IMR-90 (cell line): ENCODE measurements at regions not wholly inside any gene's neighbourhood (a gene's known extent, or its start where the extent isn't known, plus 50 kb on each side); places are given as distances from the start of the nearest gene placed in this dataset.

Experiments
- ATAC-seq: fragments of 200-7000 bp; cut with Tn5 transposase; 2 replicates; pipeline ENCODE4 v1.9.1; 2020; ENCODE audit warnings: low read depth, mild to moderate bottlenecking, moderate library complexity
- BruUV-seq: library from RNA; stranded (reverse); fragments of 400-500 nt; replicated peaks from 2 replicates; lab custom pipeline; 2021; lab: Mats Ljungman, UMichigan
- CTCF ChIA-PET: fragments of 300-600 bp; formaldehyde crosslinking; extraction: SDS; loops from one replicate; lab custom pipeline; 2021; ENCODE audit warnings: antibody characterized with exemption; lab: Yijun Ruan, JAX
- POLR2A ChIA-PET: fragments of 300-600 bp; sonication (Branson Sonifier 250); formaldehyde crosslinking; loops from one replicate; lab custom pipeline; 2022; ENCODE audit warnings: antibody characterized with exemption; ENCODE audit not compliant: unreplicated experiment; lab: Charles Lee
- DNase-seq: peaks from one replicate; pipeline ENCODE4 v3.0.0; 2013
- H2AFZ ChIP-seq: replicated peaks from 2 replicates; pipeline ENCODE3; 2013; ENCODE audit warnings: low read length, mild to moderate bottlenecking; ENCODE audit not compliant: poor library complexity
- H2AK5ac ChIP-seq: 2 replicates; pipeline ENCODE4 v1.6.1; 2013; ENCODE audit warnings: low read depth, low read length, inconsistent platforms
- H2AK9ac ChIP-seq: replicated peaks from 2 replicates; pipeline ENCODE3; 2013; ENCODE audit warnings: mild to moderate bottlenecking, low read depth, low read length, moderate library complexity; ENCODE audit not compliant: poor library complexity
- H2BK120ac ChIP-seq: 2 replicates; pipeline ENCODE4 v1.6.1; 2013; ENCODE audit warnings: low read depth, low read length, inconsistent platforms
- H2BK15ac ChIP-seq: 3 replicates; pipeline ENCODE4 v1.6.1; 2013; ENCODE audit warnings: low read depth, low read length, inconsistent platforms
- H2BK20ac ChIP-seq: 2 replicates; pipeline ENCODE4 v1.6.1; 2013; ENCODE audit warnings: low read depth, mild to moderate bottlenecking, inconsistent platforms, low read length, moderate library complexity
- H2BK5ac ChIP-seq: 2 replicates; pipeline ENCODE4 v1.6.1; 2013; ENCODE audit warnings: mild to moderate bottlenecking, low read depth, low read length, inconsistent platforms; ENCODE audit not compliant: poor library complexity, severe bottlenecking
- H3K14ac ChIP-seq: replicated peaks from 2 replicates; pipeline ENCODE4 v1.6.1; 2013; ENCODE audit warnings: low read depth, low read length, inconsistent platforms
- H3K18ac ChIP-seq: 2 replicates; pipeline ENCODE4 v1.6.1; 2013; ENCODE audit warnings: low read depth, low read length, control low read depth
- H3K23ac ChIP-seq: 2 replicates; pipeline ENCODE4 v1.6.1; 2013; ENCODE audit warnings: low read depth, low read length, inconsistent platforms
- H3K27ac ChIP-seq: 2 replicates; pipeline ENCODE4 v1.5.1; 2013; ENCODE audit warnings: mild to moderate bottlenecking, control low read depth, low read length; ENCODE audit not compliant: insufficient read depth
- H3K27me3 ChIP-seq: 2 replicates; pipeline ENCODE4 v1.6.1; 2013; ENCODE audit warnings: low read length; ENCODE audit not compliant: control insufficient read depth, insufficient read depth
- H3K36me3 ChIP-seq: 2 replicates; pipeline ENCODE4 v1.6.1; 2013; ENCODE audit warnings: low read length, mixed read lengths; ENCODE audit not compliant: control insufficient read depth, insufficient read depth
- H3K4ac ChIP-seq: 2 replicates; pipeline ENCODE4 v1.6.1; 2013; ENCODE audit warnings: low read depth, low read length, inconsistent platforms
- H3K4me1 ChIP-seq: 2 replicates; pipeline ENCODE4 v1.6.1; 2013; ENCODE audit warnings: low read length, mixed read lengths; ENCODE audit not compliant: control insufficient read depth, insufficient read depth
- H3K4me2 ChIP-seq: 2 replicates; pipeline ENCODE4 v1.6.1; 2013; ENCODE audit warnings: low read depth, mild to moderate bottlenecking, control low read depth, low read length, moderate library complexity
- H3K4me3 ChIP-seq: 2 replicates; pipeline ENCODE4 v1.5.1; 2013; ENCODE audit warnings: low read depth, mild to moderate bottlenecking, control low read depth, low read length, moderate library complexity; ENCODE audit not compliant: insufficient read depth
- H3K56ac ChIP-seq: 2 replicates; pipeline ENCODE4 v1.6.1; 2013; ENCODE audit warnings: low read length, inconsistent platforms; ENCODE audit not compliant: insufficient read depth; ENCODE audit errors: extremely low read depth
- H3K79me1 ChIP-seq, 2 experiments: 2 replicates each; pipeline ENCODE4 v1.6.1; 2013; ENCODE audit warnings: low read length in 2 of 2, inconsistent platforms in 1 of 2, low read depth in 1 of 2
- H3K9ac ChIP-seq: 2 replicates; pipeline ENCODE4 v1.6.1; 2013; ENCODE audit warnings: low read depth, low read length, control low read depth
- H3K9me1 ChIP-seq: 2 replicates; pipeline ENCODE4 v1.6.1; 2013; ENCODE audit warnings: low read length, inconsistent platforms; ENCODE audit not compliant: insufficient read depth
- H3K9me3 ChIP-seq: 2 replicates; pipeline ENCODE4 v1.6.1; 2013; ENCODE audit warnings: low read length; ENCODE audit not compliant: control insufficient read depth, insufficient read depth
- H4K20me1 ChIP-seq: 2 replicates; pipeline ENCODE4 v1.6.1; 2013; ENCODE audit warnings: low read length, inconsistent platforms; ENCODE audit not compliant: insufficient read depth
- H4K5ac ChIP-seq: 2 replicates; pipeline ENCODE4 v1.6.1; 2013; ENCODE audit warnings: mild to moderate bottlenecking, low read depth, low read length, control low read depth
- H4K8ac ChIP-seq, 2 experiments: 2 replicates each; pipeline ENCODE4 v1.6.1; 2013; ENCODE audit warnings: low read depth in 2 of 2, low read length in 2 of 2, control low read depth in 1 of 2, inconsistent platforms in 1 of 2
- H4K91ac ChIP-seq: 2 replicates; pipeline ENCODE4 v1.6.1; 2013; ENCODE audit warnings: low read depth, low read length, inconsistent platforms; ENCODE audit not compliant: insufficient read depth
- BHLHE40 ChIP-seq: fragments of 150-350 bp; IDR thresholded peaks from 2 replicates; pipeline ENCODE4 v1.6.1; 2016; ENCODE audit warnings: mild to moderate bottlenecking, low read depth, low read length
- WGBS, 2 experiments: methylation state at CpG; one replicate each; pipeline versions ENCODE4 v1.1.5 to v1.1.7; 2013; ENCODE audit warnings: missing lambda C conversion rate in 2 of 2; ENCODE audit not compliant: insufficient read length in 1 of 2; ENCODE audit errors: extremely low coverage in 2 of 2; 5-methylcytosine and 5-hydroxymethylcytosine counted together
- dilution Hi-C: fragments of 300-500 bp; cut with HindIII; formaldehyde crosslinking; loops from one replicate; pipeline ENCODE4 v1.14.3; 2018; ENCODE audit warnings: low sequenced_read_pairs; ENCODE audit not compliant: unreplicated experiment
- in situ Hi-C: fragments of 300-500 bp; cut with MboI; formaldehyde crosslinking; loops from 3 replicates; pipeline ENCODE4 v1.14.3; 2019; ENCODE audit warnings: low sequenced_read_pairs, inconsistent platforms, mixed read lengths
- intact Hi-C: fragments of 100-400 bp; cut with micrococcal nuclease; formaldehyde crosslinking; loops from 2 replicates; pipeline ENCODE4 v1.10.0; 2022

DNA sequence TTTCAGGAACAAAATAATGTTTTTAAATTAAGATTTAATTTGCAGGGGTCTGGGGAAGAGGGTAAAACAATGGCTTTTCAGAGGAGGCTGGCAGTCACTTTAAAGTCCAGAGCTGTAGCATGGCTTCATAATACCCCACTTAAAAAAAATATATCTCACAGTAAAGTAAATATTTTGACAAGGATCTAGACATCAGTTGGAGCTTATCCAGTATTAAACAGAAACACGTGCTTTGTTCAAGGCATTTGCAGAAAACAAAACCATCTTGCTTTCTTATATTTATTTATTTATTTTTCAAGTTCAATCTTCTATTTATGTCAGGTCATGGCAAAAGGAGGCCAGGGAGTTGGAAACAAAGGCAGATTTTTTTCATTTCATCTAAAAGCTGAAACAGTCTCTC is 53.3 kb upstream of the PRL start:
- Histone ChIP-seq H3K4me3 (no peak overlapping the region), H3K36me3 (no peaks in the 10 kb centered on the region), H3K9me1 (no peaks in the 10 kb centered on the region), H2BK5ac (no peak overlapping the region), H4K91ac (peak overlapping the region; percentile 30; the same call in 1 of the 2 replicates), H2AFZ (no peak overlapping the region), H2BK15ac (no peak overlapping the region), H3K23ac (no peak overlapping the region), H2BK20ac (no peak overlapping the region), H4K5ac (no peak overlapping the region), H4K8ac (no peak overlapping the region), H2BK120ac (no peak overlapping the region), H3K14ac (no peak overlapping the region), H3K4me2 (no peak overlapping the region; the same call in 1 of the 2 replicates), H3K9ac (no peak overlapping the region), H4K20me1 (no peaks in the 10 kb centered on the region), H3K9me3 (no peaks in the 10 kb centered on the region), H2AK5ac (no peak overlapping the region), H3K4ac (no peak overlapping the region), H2AK9ac (no peak overlapping the region), H3K56ac (no peak overlapping the region), H3K4me1 (peaks cover 2% of the 10 kb centered on the region; the same call in 1 of the 2 replicates), H3K79me1 (no peaks in the 10 kb centered on the region), H3K27ac (no peak overlapping the region), H3K18ac (peak overlapping the region; percentile 56; the same call in 1 of the 2 replicates), H3K27me3 (no peaks in the 10 kb centered on the region)
- WGBS, 2 experiments = no CpG with 5 or more reads among the region's 1 CpG
- dilution Hi-C loops = no loop called here
- DNase-seq (peak; percentile 32), ATAC-seq (peak; percentile 17; the same call in 1 of the 2 replicates)
- no TSS peak for BruUV-seq
- intact Hi-C loops = no loop called here
- in situ Hi-C loops = no loop called here
- ChIA-PET POLR2A (no interaction called here), CTCF (interaction anchor here (0.6 to 0.9 kb wide), 2 partner anchors 360 to 966 kb away, joined by 3 to 4 read pairs; no protein-coding TSS in a partner anchor)
- TF ChIP-seq BHLHE40 = no peak
